HK-2 (cell line): ENCODE measurements at regions not wholly inside any gene's neighbourhood (a gene's known extent, or its start where the extent isn't known, plus 50 kb on each side); places are given as distances from the start of the nearest gene placed in this dataset.
"Not testable (repeated sequence)": the region's sequence is repeated elsewhere in the genome, so short reads cannot be mapped to it uniquely, and the experiment has no call there.

Experiments
- DNase-seq: peaks from one replicate; pipeline ENCODE4 v3.0.0-alpha.2; 2018; ENCODE audit not compliant: unreplicated experiment

DNA sequence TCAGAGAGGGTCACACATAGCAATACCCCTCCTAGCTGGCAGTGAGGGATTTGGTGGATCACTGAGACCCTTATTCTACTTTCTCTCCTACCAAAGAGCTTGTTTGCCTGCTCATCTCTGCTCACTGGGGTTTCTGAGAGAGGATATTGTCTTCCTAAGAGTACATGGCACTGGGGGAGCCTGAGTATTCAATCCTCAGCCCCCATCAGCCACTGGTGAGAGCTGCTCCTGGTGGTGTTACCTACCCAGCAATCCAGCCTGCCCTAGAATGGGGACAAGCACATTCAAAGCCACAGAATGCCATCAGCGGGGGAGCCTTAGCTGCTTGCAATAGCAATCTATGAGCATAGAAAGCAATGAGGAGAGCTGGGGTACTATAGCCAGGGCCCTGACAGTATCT lies 281.1 kb downstream of the WDR11 start:
- no peak for DNase-seq

DNA sequence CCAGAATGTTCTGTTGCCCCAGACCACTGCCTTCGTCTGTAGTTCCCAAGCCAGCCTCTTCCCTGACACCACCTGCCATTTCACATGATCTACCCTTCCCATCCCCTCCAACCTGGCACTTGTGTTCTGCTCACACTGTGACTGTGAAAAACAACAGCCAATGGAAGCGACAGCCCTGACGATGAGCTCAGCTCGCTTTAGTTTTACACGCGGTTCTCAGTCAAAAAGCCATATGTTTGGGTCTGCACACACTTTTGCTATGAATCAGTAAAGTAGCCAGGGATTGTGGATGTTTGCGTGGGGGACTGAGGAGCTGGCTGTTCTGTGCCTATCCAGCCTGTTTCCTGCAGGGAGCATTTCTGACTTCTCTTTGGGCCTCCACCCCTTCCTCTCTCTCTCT lies 282.7 kb downstream of the WDR11 start:
- DNase-seq: no peak

DNA sequence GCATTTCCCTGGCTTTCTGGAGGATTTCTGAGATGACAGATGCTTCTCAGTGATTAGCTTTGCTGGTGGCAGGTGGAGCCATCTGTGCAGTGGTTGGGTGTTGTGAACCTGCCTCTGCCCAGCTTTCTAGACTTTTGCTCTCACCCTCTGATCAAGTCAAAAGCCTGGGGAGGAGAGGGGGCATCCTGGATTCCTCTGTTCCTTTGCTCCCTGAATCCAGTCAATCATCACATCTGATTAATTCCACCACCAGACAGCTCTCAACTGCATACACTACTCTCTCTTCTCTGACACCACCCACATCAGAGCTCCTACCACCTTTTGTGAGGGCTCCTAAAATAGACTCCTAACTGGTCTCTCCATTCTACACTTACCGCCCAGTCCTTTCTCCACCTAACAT lies 283.5 kb downstream of the WDR11 start:
- no peak for DNase-seq

DNA sequence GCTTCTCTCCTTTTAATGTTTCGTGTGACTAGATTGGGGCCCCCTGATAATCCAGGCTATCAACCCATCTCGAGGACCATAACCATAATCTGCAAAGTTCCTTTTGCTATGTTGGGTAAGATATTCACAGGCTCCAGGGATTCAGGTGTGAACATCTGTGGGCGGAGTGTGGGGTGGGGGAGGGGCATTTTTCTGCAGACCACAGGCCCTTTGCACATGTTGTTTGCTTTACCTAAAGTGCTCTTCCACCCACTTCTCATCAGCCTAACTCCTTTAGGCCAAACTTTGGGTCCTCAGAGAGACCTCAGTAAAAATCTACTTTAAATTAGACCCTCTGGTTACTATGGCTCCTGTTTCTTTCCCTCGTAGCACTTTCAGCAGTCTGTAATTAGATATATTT lies 284.4 kb downstream of the WDR11 start:
- DNase-seq: no peak

DNA sequence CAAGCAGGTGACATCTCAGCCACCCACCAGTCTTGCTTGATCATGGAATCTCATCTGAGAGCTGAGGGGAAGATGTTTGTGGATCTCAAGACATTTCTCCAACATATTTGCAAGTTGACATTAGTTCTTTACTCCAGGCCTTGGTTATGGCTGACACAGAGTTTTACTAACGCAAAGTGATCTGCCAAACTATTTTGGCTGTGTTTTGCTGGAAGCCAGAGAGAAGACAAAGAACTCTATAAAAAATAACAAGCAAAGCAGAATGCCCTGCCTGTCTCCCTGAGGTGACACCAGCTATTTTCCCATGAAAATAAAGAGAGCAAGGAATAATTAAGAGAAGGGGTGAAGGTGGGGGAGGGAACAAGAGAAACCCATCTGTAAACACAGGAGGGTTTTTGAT lies 286.4 kb downstream of the WDR11 start:
- no peak for DNase-seq

DNA sequence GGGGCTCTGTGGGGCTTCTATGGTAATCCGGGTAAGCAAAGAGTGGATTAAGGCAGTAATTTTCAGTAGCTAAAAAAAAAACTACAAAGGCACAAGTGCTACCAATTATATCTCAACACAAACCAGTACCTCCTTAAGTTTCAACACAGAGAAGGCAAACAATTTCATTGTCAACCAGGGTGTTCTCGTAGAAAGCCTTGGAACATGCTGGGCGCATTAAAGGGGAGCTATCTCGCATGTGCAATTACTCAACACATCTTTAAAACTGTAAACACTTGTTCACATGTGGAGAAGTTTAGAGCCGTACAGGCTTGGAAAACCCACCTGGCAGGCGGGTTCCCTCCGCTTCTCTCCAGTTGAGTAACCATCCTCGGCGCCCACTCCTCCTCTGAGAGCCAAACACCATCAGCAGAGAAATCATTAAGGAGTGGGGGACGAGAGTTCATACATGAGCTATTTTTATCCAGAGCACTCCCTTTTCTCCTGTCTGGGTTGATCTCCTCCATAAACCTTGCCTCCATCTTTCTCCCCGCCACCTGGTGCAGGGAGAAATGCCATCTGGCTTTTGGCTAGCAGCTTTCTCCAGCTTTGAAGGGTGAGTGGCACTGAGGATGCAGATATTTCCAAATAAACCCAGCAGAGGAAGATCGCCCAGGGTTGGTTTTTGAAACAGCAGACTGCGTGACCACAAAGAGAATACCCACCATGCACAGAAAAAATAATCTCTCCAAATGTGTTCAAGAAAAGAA lies 287.1 kb downstream of the WDR11 start:
- DNase-seq: no peak

DNA sequence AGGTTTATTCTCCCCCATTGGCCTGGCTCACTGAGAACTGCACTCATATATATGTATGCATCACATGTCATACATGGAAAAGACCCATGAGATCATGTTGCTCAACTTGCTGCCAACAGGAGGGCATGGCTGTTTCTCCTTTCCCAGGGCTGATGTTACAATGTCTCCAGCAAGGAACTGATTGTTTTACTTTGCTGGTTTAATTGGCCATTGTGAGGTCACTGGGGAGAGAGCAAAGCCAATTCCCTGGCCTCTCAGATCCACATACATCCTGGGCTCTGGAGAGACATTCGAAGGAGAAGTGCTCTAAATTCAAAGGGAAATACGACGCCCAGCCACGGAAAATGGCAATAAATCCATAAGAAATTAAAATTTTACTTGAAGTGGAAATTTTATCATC lies 287.8 kb downstream of the WDR11 start:
- no peak for DNase-seq

DNA sequence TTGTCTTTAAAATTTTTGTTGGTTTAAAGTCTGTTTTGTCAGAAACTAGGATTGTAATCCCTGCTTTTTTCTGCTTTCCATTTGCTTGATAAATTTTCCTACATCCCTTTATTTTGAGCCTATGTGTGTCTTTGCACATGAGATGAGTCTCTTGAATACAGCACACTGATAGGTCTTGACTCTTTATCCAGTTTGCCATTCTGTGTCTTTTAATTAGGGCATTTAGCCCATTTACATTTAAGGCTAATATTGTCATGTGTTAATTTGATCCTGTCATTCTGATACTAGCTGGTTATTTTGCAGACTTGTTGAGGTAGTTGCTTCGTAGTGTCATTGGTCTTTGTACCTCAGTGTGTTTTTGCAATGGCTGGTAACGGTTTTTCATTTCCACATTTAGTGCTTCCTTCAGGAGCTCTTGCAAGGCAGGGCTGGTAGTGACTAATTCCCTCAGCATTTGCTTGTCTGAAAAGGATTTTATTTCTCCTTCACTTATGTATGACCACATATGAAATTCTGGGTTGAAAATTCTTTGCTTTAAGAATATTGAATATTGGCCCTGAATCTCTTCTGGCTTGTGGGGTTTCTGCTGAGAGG lies 294.7 kb downstream of the WDR11 start:
- DNase-seq: not testable (repeated sequence)

DNA sequence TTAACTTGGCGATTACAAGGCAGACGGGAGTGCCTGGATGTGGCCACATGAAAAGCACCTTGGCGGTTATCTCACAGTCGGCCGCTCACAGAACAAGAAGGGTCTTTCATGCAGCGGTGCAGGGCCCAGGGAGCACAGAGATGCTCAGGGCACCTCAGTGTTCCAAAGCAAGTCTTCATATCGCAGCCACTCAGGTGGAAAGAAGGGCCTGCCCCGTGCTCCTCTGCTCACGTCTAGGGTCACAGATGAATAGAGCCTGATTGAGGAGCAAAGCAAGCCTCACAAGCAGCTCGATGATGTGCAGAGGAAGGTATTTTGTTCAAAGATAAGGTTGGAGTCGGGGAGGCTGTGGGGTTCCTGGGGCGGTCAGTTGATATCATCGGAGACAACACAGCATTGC lies 297.8 kb downstream of the WDR11 start:
- no peak for DNase-seq

DNA sequence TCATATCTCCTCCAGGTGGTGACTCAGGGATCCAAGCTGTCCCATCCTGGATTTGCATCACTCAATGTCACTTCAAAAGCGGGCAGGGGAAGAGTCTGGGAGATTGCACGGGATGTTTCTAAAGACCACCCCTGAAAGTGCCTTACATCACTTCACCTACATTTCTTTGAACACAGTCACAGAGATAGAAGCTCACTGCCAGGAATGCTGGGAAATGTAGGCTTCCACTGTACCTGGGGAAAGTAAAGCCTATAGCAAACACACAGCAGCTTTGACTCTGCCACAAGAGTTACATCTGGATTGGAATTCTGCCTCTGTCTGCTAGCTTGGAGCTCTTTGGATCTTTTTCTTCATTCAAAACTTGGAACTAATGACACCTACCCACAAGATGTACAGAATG lies 300.9 kb downstream of the WDR11 start:
- DNase-seq: no peak

DNA sequence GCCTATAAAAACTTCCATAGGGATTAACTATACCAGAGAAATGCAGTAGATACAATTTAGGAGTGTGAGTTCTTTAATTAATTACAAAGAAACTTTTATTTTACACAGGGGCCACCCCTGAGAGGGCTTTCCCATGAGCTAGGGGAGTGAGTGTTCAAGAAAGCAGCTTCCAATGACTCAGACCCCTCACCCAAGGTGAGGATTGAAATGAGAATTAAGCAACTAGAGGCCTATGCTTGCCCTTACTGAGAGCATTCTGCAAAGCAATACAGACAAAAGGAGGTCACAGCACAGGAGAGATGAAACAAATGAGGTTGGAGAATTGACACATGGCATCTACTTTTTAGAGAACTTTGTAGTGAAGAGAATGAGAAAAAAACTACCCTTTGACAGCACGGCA lies 301.8 kb downstream of the WDR11 start:
- DNase-seq: no peak

DNA sequence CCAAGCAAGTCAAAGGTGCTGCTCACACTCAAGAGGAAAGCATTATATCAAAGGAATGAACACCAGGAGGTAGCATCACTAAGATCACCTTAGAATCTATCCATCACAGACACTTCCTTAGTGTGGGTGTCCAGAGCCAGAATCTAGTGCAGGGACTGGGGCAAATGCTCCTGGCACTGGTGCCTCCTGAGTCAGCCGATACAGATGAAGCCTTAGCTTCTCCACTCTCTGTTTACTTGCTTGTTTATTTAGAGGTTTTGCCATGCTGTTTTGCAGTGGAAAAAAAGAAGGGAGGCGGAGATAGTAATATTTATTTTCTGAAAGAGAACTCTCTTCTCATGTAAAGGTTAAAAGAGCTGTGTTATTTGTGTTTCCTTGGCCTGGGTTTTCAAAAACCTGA lies 303.1 kb downstream of the WDR11 start:
- DNase-seq: no peak

DNA sequence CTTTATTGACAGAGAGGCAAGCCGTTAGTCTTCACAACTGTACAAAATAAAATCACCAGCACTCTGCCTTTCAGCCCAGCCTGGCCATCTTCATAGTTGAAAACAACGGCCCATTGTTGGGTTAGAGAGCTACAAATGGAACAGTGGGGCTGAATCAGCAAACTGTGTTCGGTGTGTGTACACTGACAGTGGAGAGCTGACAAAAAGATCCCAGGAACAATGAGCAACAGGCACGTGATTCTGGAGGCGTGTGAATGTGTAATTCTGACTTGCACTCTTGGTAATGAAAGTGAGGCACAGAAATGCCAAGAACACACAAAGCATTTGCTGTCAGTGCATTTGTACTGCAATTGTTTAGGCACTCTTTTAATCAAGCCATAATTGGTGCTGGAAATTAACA lies 303.7 kb downstream of the WDR11 start:
- DNase-seq: no peak

DNA sequence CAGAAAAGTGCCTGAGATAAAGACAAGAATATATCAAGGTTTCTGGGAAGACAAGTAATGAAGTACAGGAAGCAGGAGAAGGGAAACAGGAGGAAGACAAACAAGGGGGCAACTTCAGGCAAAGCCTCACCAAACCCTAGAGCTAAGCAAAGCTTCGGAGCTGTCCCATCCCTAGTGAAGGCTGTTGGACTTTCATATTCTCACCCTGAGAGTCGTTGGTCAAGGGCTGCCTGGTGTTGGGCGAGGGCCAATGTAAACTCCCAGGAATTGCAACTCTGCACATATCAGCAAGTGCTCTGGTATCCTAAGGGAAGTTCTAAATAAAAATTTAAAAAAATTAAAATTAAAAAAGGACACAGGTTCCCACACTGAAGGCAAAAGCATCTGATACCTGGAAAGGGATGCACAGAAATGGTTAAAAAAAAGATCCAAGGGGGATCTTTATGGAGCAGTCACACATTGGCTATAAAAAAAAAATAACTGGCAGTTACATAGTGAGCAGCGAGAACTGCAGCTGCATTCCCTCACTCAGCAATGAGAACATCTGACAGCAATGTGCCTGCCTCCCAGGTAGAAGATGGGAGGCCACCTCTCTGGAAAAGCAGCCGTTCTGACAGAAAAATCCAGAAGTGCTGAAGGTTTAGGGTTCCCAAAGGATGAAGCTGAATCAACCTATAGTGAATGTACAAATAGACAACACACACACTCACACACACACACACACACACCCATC lies 304.7 kb downstream of the WDR11 start:
- DNase-seq: no peak

DNA sequence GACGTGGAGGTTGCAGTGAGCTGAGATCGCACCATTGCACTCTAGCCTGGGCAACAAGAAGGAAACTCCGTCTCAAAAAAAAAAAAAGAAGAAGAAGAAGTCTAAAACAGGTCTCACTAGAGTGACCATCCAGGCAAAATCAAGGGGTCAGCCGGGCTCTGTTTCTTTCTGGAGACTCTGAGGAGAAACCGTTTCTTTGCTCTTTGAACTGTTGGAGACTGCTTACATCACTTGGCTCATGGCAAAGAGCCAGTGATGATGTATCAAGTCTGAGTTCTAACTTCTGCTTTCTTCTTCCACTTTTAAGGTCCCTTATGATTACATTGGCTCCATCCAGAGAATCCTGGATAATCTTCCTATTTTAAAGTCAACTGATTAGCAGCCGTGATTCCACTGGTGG lies 306.8 kb downstream of the WDR11 start:
- no peak for DNase-seq

DNA sequence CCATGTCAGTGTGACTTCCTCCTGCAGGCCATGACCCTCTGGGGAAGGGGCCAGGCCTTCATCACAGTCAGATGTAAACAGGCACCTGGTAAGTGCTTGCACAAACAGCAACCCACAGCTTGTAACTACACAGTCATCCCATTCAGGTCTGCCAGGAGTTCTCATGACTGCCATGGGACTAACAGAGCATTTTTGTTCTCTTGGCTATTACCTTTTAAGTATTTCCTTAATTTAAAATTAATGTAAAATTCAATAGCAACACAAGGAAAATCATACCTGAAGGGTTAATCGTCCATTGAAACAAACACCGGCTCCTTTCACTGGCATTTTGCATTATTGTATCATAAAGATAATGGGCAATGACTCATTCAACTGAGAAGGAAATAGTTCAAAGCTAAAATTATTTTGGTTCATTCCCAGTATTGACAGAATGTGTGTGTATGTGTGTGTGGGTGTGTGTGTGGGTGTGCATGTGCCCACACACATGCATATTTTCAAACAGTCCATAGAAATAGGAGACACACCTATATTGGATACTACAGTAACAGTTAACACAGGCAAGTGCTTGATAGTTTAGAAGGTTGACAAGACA lies 307.9 kb downstream of the WDR11 start:
- DNase-seq: no peak

DNA sequence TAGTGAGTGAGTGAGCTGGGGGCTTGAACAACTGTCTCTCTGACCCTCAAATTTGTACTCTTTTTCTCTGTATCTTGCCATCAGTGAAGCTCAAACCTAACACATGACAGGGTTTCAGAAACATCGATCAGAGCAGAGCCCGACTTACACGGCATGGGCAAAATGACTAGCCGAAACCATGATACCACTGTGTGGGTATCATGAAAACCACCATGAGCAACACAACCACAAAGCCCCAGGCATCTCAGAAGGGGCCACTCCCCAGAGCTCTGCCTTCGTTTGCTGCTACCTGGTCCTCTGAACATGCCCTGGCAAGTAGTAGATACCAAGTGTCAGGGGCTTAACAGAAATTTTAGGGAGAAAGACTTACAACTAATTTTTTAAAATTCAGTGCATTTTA lies 308.5 kb downstream of the WDR11 start:
- no peak for DNase-seq

DNA sequence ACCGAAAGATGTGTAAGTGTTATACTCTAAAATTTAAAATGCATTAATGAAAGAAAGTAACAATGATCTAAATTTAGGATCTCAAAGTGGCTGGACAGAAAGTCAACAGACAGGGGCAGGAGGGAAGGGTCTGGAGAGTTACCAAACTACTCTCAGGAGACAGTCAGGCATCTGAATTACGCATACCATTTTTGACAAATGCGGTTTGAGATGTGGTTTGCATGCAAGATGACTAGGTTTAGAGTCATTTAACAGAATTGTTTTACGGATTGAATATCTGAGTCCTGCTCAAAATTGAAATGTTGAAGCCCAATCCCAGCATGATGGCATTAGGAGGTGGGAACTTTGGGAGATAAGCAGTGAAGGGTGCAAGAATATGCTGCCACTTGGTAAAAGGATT lies 314.1 kb downstream of the WDR11 start:
- no peak for DNase-seq

DNA sequence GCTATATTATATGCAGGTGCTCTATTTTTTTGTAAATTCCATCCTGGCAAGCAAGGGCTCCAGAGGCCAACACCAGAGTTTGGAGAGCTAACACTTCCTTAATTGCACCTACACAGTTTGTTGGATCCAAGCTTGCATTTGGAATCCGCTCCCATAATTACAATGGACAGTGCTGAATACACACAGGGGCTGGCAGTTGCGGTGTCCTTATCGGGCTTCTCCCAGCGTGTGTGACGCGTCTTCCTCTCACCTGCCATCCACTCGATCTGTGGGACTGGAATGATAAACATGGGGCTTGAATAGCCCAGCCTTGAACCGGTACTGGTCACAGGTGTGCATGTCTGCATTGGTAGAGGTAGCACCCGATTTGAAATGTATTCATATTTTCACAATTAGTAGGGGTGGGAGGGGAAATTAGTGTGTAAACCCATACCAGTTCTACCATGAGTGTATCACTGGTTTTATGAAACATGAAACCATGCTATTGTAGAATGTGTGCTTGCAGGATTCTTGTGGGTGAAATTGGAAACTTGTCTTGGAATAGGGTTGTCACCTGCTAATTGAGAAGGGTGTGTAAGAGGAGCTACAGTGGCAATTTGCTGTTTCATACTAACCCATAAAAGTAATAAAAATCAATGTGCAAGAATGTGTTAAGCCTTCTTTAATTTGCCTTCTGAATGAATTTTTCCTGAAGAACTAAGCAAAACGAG lies 316.5 kb downstream of the WDR11 start:
- no peak for DNase-seq

DNA sequence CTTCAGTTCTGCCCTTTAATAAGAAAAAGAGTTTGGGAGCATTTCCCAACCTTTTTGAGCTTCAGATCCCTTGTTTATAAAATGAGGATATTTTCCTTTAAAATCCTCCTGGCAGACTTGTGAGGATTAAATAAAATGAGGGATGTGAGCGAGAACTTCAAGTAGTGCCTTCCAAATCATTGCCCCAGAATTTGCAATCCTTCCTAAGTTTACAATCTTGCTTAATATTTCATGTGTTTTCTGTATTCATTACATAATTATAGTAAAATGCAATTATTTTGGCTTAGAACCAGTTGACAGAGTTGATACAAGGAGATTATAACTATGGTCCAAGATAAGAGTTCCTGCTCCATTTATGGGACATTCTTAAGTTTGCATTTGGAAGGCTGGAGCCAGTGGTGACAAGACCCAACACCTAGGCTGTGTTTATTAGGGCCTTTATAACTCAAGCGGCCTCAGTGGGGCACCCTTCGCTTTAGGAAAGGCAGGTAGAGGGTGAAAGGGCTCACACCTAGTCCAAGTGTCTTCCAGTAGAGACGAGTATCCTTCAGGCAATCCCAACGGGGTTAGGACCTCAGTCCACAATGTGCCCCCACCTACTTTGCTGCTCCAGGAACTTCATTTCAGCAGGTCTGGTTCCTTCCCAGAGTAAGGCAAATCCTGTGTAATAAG lies 317.5 kb downstream of the WDR11 start:
- DNase-seq: no peak

DNA sequence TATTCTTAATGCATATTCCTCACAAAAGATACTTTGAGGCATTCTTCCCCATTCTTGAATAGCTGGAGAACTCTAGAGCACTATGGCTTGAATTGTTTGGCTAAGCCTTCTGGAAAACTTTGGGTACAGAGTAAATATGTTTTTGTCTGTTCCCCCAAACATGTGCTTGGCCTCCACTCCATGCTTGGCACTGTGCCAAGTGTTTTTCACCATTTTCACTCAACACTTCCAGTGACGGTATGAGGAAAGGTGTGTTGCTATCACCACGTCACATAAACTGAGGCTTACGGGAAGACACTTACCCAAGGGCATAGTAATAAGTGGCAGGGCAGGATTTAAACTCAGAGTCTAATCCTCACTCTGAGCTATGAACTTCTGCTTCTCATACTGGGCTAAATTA lies 318.2 kb downstream of the WDR11 start:
- DNase-seq: no peak
